H1 (cell line): ENCODE measurements at regions not wholly inside any gene's neighbourhood (a gene's known extent, or its start where the extent isn't known, plus 50 kb on each side); places are given as distances from the start of the nearest gene placed in this dataset.
A peak's percentile ranks its signal among the peaks of the same experiment; 100 is the strongest.

Source experiments
- CTCF ChIA-PET: fragments of 300-600 bp; sonication (Branson Sonifier 250); formaldehyde crosslinking; loops from one replicate; lab custom pipeline; 2021; ENCODE audit not compliant: partially characterized antibody; lab: Charles Lee
- POLR2A ChIA-PET: fragments of 300-600 bp; sonication (Branson Sonifier 250); formaldehyde crosslinking; loops from one replicate; lab custom pipeline; 2021; ENCODE audit warnings: inconsistent platforms; ENCODE audit not compliant: partially characterized antibody; lab: Charles Lee
- DNase-seq, 2 experiments: peaks; one replicate each; pipeline versions ENCODE4 v3.0.0 to v3.0.0-alpha.2; 2010 to 2022; ENCODE audit warnings: low spot score in 2 of 2, low read depth in 1 of 2, mixed read lengths in 1 of 2
- FAIRE-seq: peaks from 2 replicates; lab custom pipeline; 2011; peaks lifted over from hg19 to GRCh38; lab: Jason Lieb, UNC
- H2AFZ ChIP-seq: 2 replicates; pipeline ENCODE4 v1.8.1; 2012; ENCODE audit warnings: low read length, inconsistent platforms
- H2AK5ac ChIP-seq: 2 replicates; pipeline ENCODE4 v1.6.1; 2013; ENCODE audit warnings: low read depth, low read length
- H2BK120ac ChIP-seq: replicated peaks from 2 replicates; pipeline ENCODE3; 2013; ENCODE audit warnings: low read depth, low read length, inconsistent platforms
- H2BK12ac ChIP-seq: 2 replicates; pipeline ENCODE4 v1.6.1; 2013; ENCODE audit warnings: low read depth, low read length
- H2BK15ac ChIP-seq: 2 replicates; pipeline ENCODE4 v1.6.1; 2013; ENCODE audit warnings: low read length
- H2BK20ac ChIP-seq: 2 replicates; pipeline ENCODE4 v1.6.1; 2013; ENCODE audit warnings: low read length
- H2BK5ac ChIP-seq: 2 replicates; pipeline ENCODE4 v1.6.1; 2013; ENCODE audit warnings: low read depth, low read length
- H3K14ac ChIP-seq: 2 replicates; pipeline ENCODE4 v1.6.1; 2013; ENCODE audit warnings: inconsistent platforms; ENCODE audit not compliant: insufficient read length
- H3K18ac ChIP-seq: 2 replicates; pipeline ENCODE4 v1.6.1; 2013; ENCODE audit warnings: low read length; ENCODE audit errors: extremely low read depth
- H3K23ac ChIP-seq: 2 replicates; pipeline ENCODE4 v1.6.1; 2013; ENCODE audit warnings: inconsistent platforms; ENCODE audit not compliant: insufficient read length
- H3K23me2 ChIP-seq: 2 replicates; pipeline ENCODE4 v1.6.1; 2013; ENCODE audit warnings: low read depth, low read length
- H3K27ac ChIP-seq: 2 replicates; pipeline ENCODE4 v1.6.1; 2011; ENCODE audit warnings: low read depth, low read length, inconsistent platforms
- H3K27me3 ChIP-seq, 4 experiments: replicated peaks in 1 of 4; 1 replicate in 1 of 4; 2 replicates in 3 of 4; pipeline versions ENCODE4 v1.6.1 to v1.8.1; 2011 to 2013; ENCODE audit warnings: low read length in 3 of 4, mild to moderate bottlenecking in 3 of 4, inconsistent platforms in 2 of 4, mixed read lengths in 2 of 4, moderate library complexity in 1 of 4; ENCODE audit not compliant: control insufficient read depth in 3 of 4, insufficient read depth in 3 of 4; ENCODE audit errors: extremely low read depth in 1 of 4
- H3K36me3 ChIP-seq, 4 experiments: 2 replicates each; pipeline versions ENCODE4 v1.6.1 to v1.8.1; 2011 to 2013; ENCODE audit warnings: mild to moderate bottlenecking in 4 of 4, low read length in 3 of 4, moderate library complexity in 2 of 4, control low read depth in 1 of 4, inconsistent platforms in 1 of 4; ENCODE audit not compliant: insufficient read depth in 4 of 4, control insufficient read depth in 2 of 4
- H3K4ac ChIP-seq: replicated peaks from 2 replicates; pipeline ENCODE3; 2013; ENCODE audit warnings: low read length, low read depth, mixed read lengths, inconsistent platforms; ENCODE audit not compliant: insufficient read length
- H3K4me1 ChIP-seq, 4 experiments: replicated peaks in 1 of 4; 1 replicate in 1 of 4; 2 replicates in 3 of 4; pipeline versions ENCODE4 v1.6.1 to v1.8.1; 2011 to 2013; ENCODE audit warnings: low read length in 3 of 4, inconsistent platforms in 2 of 4, mixed read lengths in 1 of 4; ENCODE audit not compliant: insufficient read depth in 4 of 4, control insufficient read depth in 3 of 4
- H3K4me2 ChIP-seq, 2 experiments: 2 replicates each; pipeline versions ENCODE4 v1.6.1 to v1.8.1; 2011 to 2013; ENCODE audit warnings: low read depth in 2 of 2, low read length in 2 of 2, control low read depth in 1 of 2, inconsistent platforms in 1 of 2, mild to moderate bottlenecking in 1 of 2; ENCODE audit not compliant: insufficient read depth in 1 of 2
- H3K4me3 ChIP-seq, 4 experiments: fragments of 200-600, 300-600 bp in 1 of 4; sonication (generic), shearing (Covaris generic), sonication (Bioruptor Twin) in 1 of 4; 2 replicates each; pipeline versions ENCODE4 v1.5.1 to v1.8.1; 2011 to 2016; ENCODE audit warnings: low read length in 4 of 4, low read depth in 3 of 4, control low read depth in 2 of 4, inconsistent platforms in 2 of 4, mild to moderate bottlenecking in 2 of 4, mixed read lengths in 1 of 4, moderate library complexity in 1 of 4; ENCODE audit not compliant: insufficient read depth in 2 of 4; ENCODE audit errors: extremely low read depth in 1 of 4
- H3K56ac ChIP-seq: replicated peaks from 2 replicates; pipeline ENCODE3; 2013; ENCODE audit warnings: low read depth, mild to moderate bottlenecking, mixed read lengths, low read length, inconsistent platforms; ENCODE audit not compliant: insufficient read length
- H3K79me1 ChIP-seq: 2 replicates; pipeline ENCODE4 v1.6.1; 2013; ENCODE audit warnings: low read depth, low read length, control low read depth
- H3K79me2 ChIP-seq, 2 experiments: 2 replicates each; pipeline versions ENCODE4 v1.6.1 to v1.8.1; 2012 to 2013; ENCODE audit warnings: low read length in 2 of 2, mild to moderate bottlenecking in 2 of 2, inconsistent platforms in 1 of 2; ENCODE audit not compliant: insufficient read depth in 2 of 2, control insufficient read depth in 1 of 2
- H3K9ac ChIP-seq, 4 experiments: replicated peaks in 1 of 4; 1 replicate in 1 of 4; 2 replicates in 3 of 4; pipeline versions ENCODE4 v1.6.1 to v1.8.1; 2011 to 2013; ENCODE audit warnings: low read depth in 3 of 4, low read length in 3 of 4, control low read depth in 2 of 4, mild to moderate bottlenecking in 2 of 4, moderate library complexity in 2 of 4, inconsistent platforms in 1 of 4; ENCODE audit errors: extremely low read depth in 1 of 4
- H3K9me3 ChIP-seq, 2 experiments: 2 replicates each; pipeline versions ENCODE4 v1.6.1 to v1.8.1; 2012 to 2013; ENCODE audit warnings: mild to moderate bottlenecking in 2 of 2, moderate library complexity in 2 of 2, control low read depth in 1 of 2, inconsistent platforms in 1 of 2, low read depth in 1 of 2, low read length in 1 of 2, mixed read lengths in 1 of 2; ENCODE audit not compliant: insufficient read depth in 2 of 2
- H4K20me1 ChIP-seq, 2 experiments: replicated peaks in 1 of 2; 2 replicates each; pipeline versions ENCODE3 to v1.8.1; 2011 to 2013; ENCODE audit warnings: inconsistent platforms in 2 of 2, low read length in 2 of 2, mild to moderate bottlenecking in 1 of 2; ENCODE audit not compliant: insufficient read depth in 2 of 2, control insufficient read depth in 1 of 2
- H4K5ac ChIP-seq: 2 replicates; pipeline ENCODE4 v1.6.1; 2013; ENCODE audit warnings: low read length, low read depth, mixed read lengths, inconsistent platforms; ENCODE audit not compliant: insufficient read length
- H4K8ac ChIP-seq: 2 replicates; pipeline ENCODE4 v1.8.0; 2013; ENCODE audit warnings: mild to moderate bottlenecking, moderate library complexity, low read length, inconsistent platforms; ENCODE audit not compliant: insufficient read depth; ENCODE audit errors: extremely low read depth
- H4K91ac ChIP-seq: replicated peaks from 2 replicates; pipeline ENCODE3; 2013; ENCODE audit warnings: low read length, mixed read lengths, inconsistent platforms; ENCODE audit not compliant: insufficient read length
- CHD1 ChIP-seq: IDR thresholded peaks from 2 replicates; pipeline ENCODE4 v1.6.1; 2012; ENCODE audit warnings: low read depth, low read length, improper control_type of control experiment
- NANOG ChIP-seq: IDR thresholded peaks from 2 replicates; pipeline ENCODE4 v1.6.1; 2011; ENCODE audit warnings: low read length, low read depth, mild to moderate bottlenecking, inconsistent platforms; ENCODE audit not compliant: insufficient read depth, poor library complexity, severe bottlenecking
- POLR2AphosphoS5 ChIP-seq: IDR thresholded peaks from 2 replicates; pipeline ENCODE4 v1.6.1; 2011; ENCODE audit warnings: low read depth, low read length
- SIN3A ChIP-seq, 2 experiments: IDR thresholded peaks in 1 of 2; conservative IDR thresholded peaks in 1 of 2; 2 replicates each; pipeline ENCODE4 v1.6.1; 2011 to 2012; ENCODE audit warnings: low read length in 2 of 2, improper control_type of control experiment in 1 of 2, low read depth in 1 of 2, mild to moderate bottlenecking in 1 of 2
- SP1 ChIP-seq: IDR thresholded peaks from 2 replicates; pipeline ENCODE4 v1.6.1; 2011; ENCODE audit warnings: low read depth, low read length
- SRF ChIP-seq: IDR thresholded peaks from 2 replicates; pipeline ENCODE4 v1.6.1; 2011; ENCODE audit warnings: mild to moderate bottlenecking, low read depth, low read length, moderate library complexity
- SUZ12 ChIP-seq: fragments of 200-600 bp; sonication (generic); IDR thresholded peaks from 2 replicates; pipeline ENCODE4 v1.6.1; 2012; ENCODE audit warnings: mild to moderate bottlenecking, inconsistent platforms, low read length, moderate library complexity, mixed read lengths
- TCF12 ChIP-seq: IDR thresholded peaks from 2 replicates; pipeline ENCODE4 v1.6.1; 2011; ENCODE audit warnings: low read depth, mild to moderate bottlenecking, low read length
- WGBS, 2 experiments: shearing (Covaris generic) in 1 of 2; methylation state at CpG; one replicate each; pipeline versions ENCODE4 v1.1.6 to v1.1.7; 2013 to 2015; ENCODE audit warnings: low lambda C conversion rate in 2 of 2, mixed read lengths in 2 of 2, inconsistent platforms in 1 of 2, low coverage in 1 of 2, missing lambda C conversion rate in 1 of 2; ENCODE audit not compliant: insufficient replicate concordance in 2 of 2, insufficient coverage in 1 of 2, insufficient read length in 1 of 2; ENCODE audit errors: extremely low coverage in 1 of 2, missing lambda C conversion rate in 1 of 2; 5-methylcytosine and 5-hydroxymethylcytosine counted together

DNA sequence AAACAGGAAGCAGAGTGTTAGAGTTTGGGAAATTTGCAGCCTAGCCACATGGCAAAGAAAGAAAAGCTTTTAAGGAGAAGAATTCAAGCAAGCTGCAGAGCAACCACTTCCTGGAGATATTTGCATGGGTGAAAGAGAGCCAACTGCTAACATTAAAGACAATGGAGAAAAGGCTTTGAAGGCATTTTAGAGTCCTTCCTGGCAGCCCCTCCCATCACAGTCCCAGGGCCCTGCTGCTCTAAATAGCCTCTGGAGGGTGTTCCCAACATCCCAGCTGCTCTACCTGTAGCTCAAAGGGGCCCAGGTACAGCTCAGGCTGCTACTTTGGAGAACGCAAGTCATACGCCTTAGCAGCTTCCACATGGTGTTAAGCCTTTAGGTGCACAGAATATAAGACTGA is 235.9 kb upstream of the FMR1 start:
- Histone ChIP-seq H4K91ac (no peak overlapping the region), H3K23me2 (no peaks in the 10 kb centered on the region), H4K20me1 (peaks cover 0 to 4% of the 10 kb centered on the region in 2 experiments), H3K4ac (no peak overlapping the region), H4K8ac (no peak overlapping the region), H2BK20ac (no peak overlapping the region), H3K79me1 (no peaks in the 10 kb centered on the region), H2BK15ac (no peak overlapping the region), H3K36me3 (no peaks in the 10 kb centered on the region), H4K5ac (no peak overlapping the region), H3K9me3 (no peaks in the 10 kb centered on the region), H3K18ac (no peak overlapping the region), H3K27me3 (peaks cover 16 to 51% (median 40%) of the 10 kb centered on the region in 4 experiments), H2BK5ac (no peak overlapping the region), H2AK5ac (no peak overlapping the region), H3K4me2 (no peak overlapping the region), H3K23ac (no peak overlapping the region), H3K4me3 (no peak overlapping the region), H3K79me2 (no peaks in the 10 kb centered on the region), H2BK12ac (no peak overlapping the region), H3K27ac (no peak overlapping the region), H2AFZ (no peak overlapping the region), H3K4me1 (no peaks in the 10 kb centered on the region), H3K56ac (no peak overlapping the region), H3K14ac (no peak overlapping the region), H2BK120ac (no peak overlapping the region), H3K9ac (no peak overlapping the region)
- no peak for FAIRE-seq
- no peak for TF ChIP-seq SIN3A (conservative IDR thresholded peaks at IDR 0.05 in 1 of 2, IDR thresholded peaks at IDR 0.05 in 1 of 2; ENCODE audit: low read depth in 1 of 2, low read length in 2 of 2)
- TF ChIP-seq TCF12, result peak; percentile 93
- TF ChIP-seq CHD1, result no peak
- no peak for TF ChIP-seq NANOG
- TF ChIP-seq SRF, result no peak
- TF ChIP-seq SUZ12, result no peak
- peak; percentile 29; the same call in 1 of the 2 replicates for TF ChIP-seq POLR2AphosphoS5
- 0 out of 2 replicates have a peak, but pooled peaks have one; percentile 15 for TF ChIP-seq SP1
- DNase-seq, result no peak
- CTCF ChIA-PET, result no interaction called here
- 31% methylated on average over 2 of the region's 2 CpGs; no CpG with 5 or more reads in 1 of the 2 experiments for WGBS, 2 experiments
- POLR2A ChIA-PET, result interaction anchor here (1.0 kb wide), 1 partner anchor 23 kb away, joined by 3 read pairs; no protein-coding TSS in a partner anchor
